MG63 (cell line): ENCODE measurements at regions not wholly inside any gene's neighbourhood (a gene's known extent, or its start where the extent isn't known, plus 50 kb on each side); places are given as distances from the start of the nearest gene placed in this dataset.
A peak's percentile ranks its signal among the peaks of the same experiment; 100 is the strongest.

Experiments used
- DNase-seq: peaks from one replicate; pipeline ENCODE4 v3.0.0-alpha.2; 2020
- H3K27me3 ChIP-seq: fragments of 250-450 bp; sonication (Bioruptor Pico); 2 replicates; pipeline ENCODE4 v1.5.1; 2020; ENCODE audit warnings: mild to moderate bottlenecking, moderate library complexity
- H3K36me3 ChIP-seq: fragments of 250-450 bp; sonication (Bioruptor Pico); 2 replicates; pipeline ENCODE4 v1.5.1; 2020; ENCODE audit warnings: mild to moderate bottlenecking, moderate library complexity
- H3K4me3 ChIP-seq: fragments of 250-450 bp; sonication (Bioruptor Pico); 2 replicates; pipeline ENCODE4 v1.5.1; 2020; ENCODE audit warnings: mild to moderate bottlenecking, moderate library complexity
- H3K9me3 ChIP-seq: fragments of 250-450 bp; sonication (Bioruptor Pico); 2 replicates; pipeline ENCODE4 v1.5.1; 2020; ENCODE audit warnings: mild to moderate bottlenecking, moderate library complexity

- H3K27me3 ChIP-seq, result no peaks in the 10 kb centered on the region
- H3K4me3 ChIP-seq, result no peak overlapping the region
- no peaks in the 10 kb centered on the region for H3K9me3 ChIP-seq
- no peaks in the 10 kb centered on the region for H3K36me3 ChIP-seq
- DNase-seq, result no peak
These were observed 53.0 kb upstream of the FUT8 start for GRCh38 chr14:65359503-65359902.

- H3K9me3 ChIP-seq, result no peaks in the 10 kb centered on the region
- no peak overlapping the region for H3K4me3 ChIP-seq
- DNase-seq, result no peak
- H3K36me3 ChIP-seq, result no peaks in the 10 kb centered on the region
- H3K27me3 ChIP-seq, result no peaks in the 10 kb centered on the region
These were observed 52.3 kb upstream of the FUT8 start for GRCh38 chr14:65360144-65360784.

DNA sequence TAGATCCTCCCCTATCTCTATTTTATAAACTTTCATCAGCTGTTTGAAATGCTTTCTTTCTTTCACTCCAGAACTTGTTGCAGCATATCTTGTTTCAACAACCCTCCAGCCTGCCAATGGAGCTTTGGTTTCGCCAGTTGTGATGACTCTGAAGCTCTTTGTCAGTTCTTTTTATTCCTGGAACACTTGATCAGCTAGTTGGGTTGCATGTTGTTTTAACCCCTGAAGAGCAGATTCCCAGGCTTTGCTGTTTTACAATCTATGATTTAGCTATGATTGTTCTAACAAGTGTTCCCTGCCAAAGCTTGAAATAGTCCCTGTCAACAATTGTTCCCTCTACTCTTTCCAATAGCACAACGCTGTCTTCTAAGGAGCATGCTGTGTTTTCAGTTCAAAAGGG, 50.6 kb upstream of the FUT8 start:
- no peaks in the 10 kb centered on the region for H3K36me3 ChIP-seq
- H3K4me3 ChIP-seq, result no peak overlapping the region
- H3K27me3 ChIP-seq, result no peaks in the 10 kb centered on the region
- H3K9me3 ChIP-seq, result no peaks in the 10 kb centered on the region
- peak; percentile 19 for DNase-seq
